ENCODE measurements at regions not wholly inside any gene's neighbourhood (a gene's known extent, or its start where the extent isn't known, plus 50 kb on each side); places are given as distances from the start of the nearest gene placed in this dataset.

GRCh38 chr9:28059192-28059591 is 485.9 kb upstream of the C9orf72 start:
- Histone ChIP-seq H3K56ac (ENCODE audit: extremely low read depth, insufficient read depth, low read length) (no peak overlapping the region), H3K9me3 (ENCODE audit: control insufficient read depth, insufficient read depth, low read length) (no peaks in the 10 kb centered on the region), H3K9me1 (ENCODE audit: insufficient read depth, low read length) (no peaks in the 10 kb centered on the region), H2BK15ac (ENCODE audit: low read depth, low read length) (no peak overlapping the region), H3K4me1 (ENCODE audit: control insufficient read depth, insufficient read depth, low read length) (no peaks in the 10 kb centered on the region), H3K9ac (ENCODE audit: low read depth, low read length) (no peak overlapping the region), H2BK20ac (ENCODE audit: low read depth, low read length) (no peak overlapping the region), H3K4me2 (ENCODE audit: low read depth, low read length) (no peak overlapping the region), H2AK9ac (replicated peaks; ENCODE audit: low read depth, low read length, poor library complexity) (no peak overlapping the region), H2BK120ac (ENCODE audit: low read depth, low read length) (no peak overlapping the region), H4K5ac (ENCODE audit: low read depth, low read length) (no peak overlapping the region), H3K36me3 (ENCODE audit: control insufficient read depth, insufficient read depth, low read length) (no peaks in the 10 kb centered on the region), H3K4me3 (ENCODE audit: insufficient read depth, low read depth, low read length) (no peak overlapping the region), H2BK5ac (ENCODE audit: low read depth, low read length, poor library complexity, severe bottlenecking) (no peak overlapping the region), H2AK5ac (ENCODE audit: low read depth, low read length) (no peak overlapping the region), H2AFZ (replicated peaks; ENCODE audit: low read length, poor library complexity) (no peak overlapping the region), H3K27ac (ENCODE audit: insufficient read depth, low read length) (no peak overlapping the region), H4K8ac (ENCODE audit: low read depth in 2 of 2, low read length in 2 of 2) (no peak overlapping the region), H4K91ac (ENCODE audit: insufficient read depth, low read depth, low read length) (no peak overlapping the region), H4K20me1 (ENCODE audit: insufficient read depth, low read length) (no peaks in the 10 kb centered on the region), H3K27me3 (ENCODE audit: control insufficient read depth, insufficient read depth, low read length) (no peaks in the 10 kb centered on the region), H3K18ac (ENCODE audit: low read depth, low read length) (no peak overlapping the region), H3K23ac (ENCODE audit: low read depth, low read length) (no peak overlapping the region), H3K4ac (ENCODE audit: low read depth, low read length) (no peak overlapping the region), H3K14ac (replicated peaks; ENCODE audit: low read depth, low read length) (no peak overlapping the region), H3K79me1 (ENCODE audit: low read depth in 1 of 2, low read length in 2 of 2) (no peaks in the 10 kb centered on the region)
- intact Hi-C loops (cut with micrococcal nuclease) = no loop called here
- WGBS, 2 experiments (ENCODE audit: extremely low coverage in 2 of 2, insufficient read length in 1 of 2) = 85% methylated on average over 5 of the region's 8 CpGs; no CpG with 5 or more reads in 1 of the 2 experiments
- TF ChIP-seq CTCF (conservative IDR thresholded peaks at IDR 0.05; ENCODE audit: low read depth, low read length) (no peak), RCOR1 (IDR thresholded peaks at IDR 0.05; ENCODE audit: insufficient replicate concordance, low read length) (no peak), RFX5 (IDR thresholded peaks at IDR 0.05; ENCODE audit: low read depth, low read length) (no peak), NFE2L2 (IDR thresholded peaks at IDR 0.05; ENCODE audit: low read depth, low read length) (no peak), CHD1 (IDR thresholded peaks at IDR 0.05; ENCODE audit: low read depth, low read length) (no peak), MAFK (IDR thresholded peaks at IDR 0.05; ENCODE audit: low read depth, low read length) (no peak), MAZ (IDR thresholded peaks at IDR 0.05; ENCODE audit: borderline replicate concordance, low read depth, low read length) (no peak), CEBPB (IDR thresholded peaks at IDR 0.05; ENCODE audit: low read depth, low read length) (no peak), SMC3 (IDR thresholded peaks at IDR 0.05; ENCODE audit: low read depth, low read length) (no peak), FOS (IDR thresholded peaks at IDR 0.05; ENCODE audit: low read depth, low read length) (no peak), USF2 (IDR thresholded peaks at IDR 0.05; ENCODE audit: low read depth, low read length) (no peak), RAD21 (IDR thresholded peaks at IDR 0.05; ENCODE audit: low read length) (no peak), BHLHE40 (IDR thresholded peaks at IDR 0.05; ENCODE audit: low read depth, low read length) (no peak), POLR2A (IDR thresholded peaks at IDR 0.05; ENCODE audit: low read depth, low read length) (no peak), ELK1 (IDR thresholded peaks at IDR 0.05; ENCODE audit: borderline replicate concordance, low read depth, low read length) (no peak)
- no peak for ATAC-seq (ENCODE audit: low read depth)
- POLR2A ChIA-PET (ENCODE audit: unreplicated experiment) = no interaction called here
- in situ Hi-C loops (cut with MboI; ENCODE audit: low sequenced_read_pairs) = loop anchor here (25.0 kb wide), 1 partner anchor 103 kb away; no protein-coding TSS in a partner anchor
- no peak for DNase-seq
- no TSS peak for BruUV-seq (replicated peaks)
- CTCF ChIA-PET = no interaction called here
- dilution Hi-C loops (cut with HindIII; ENCODE audit: low sequenced_read_pairs, unreplicated experiment) = no loop called here
